MM.1S (cell line): ENCODE measurements at regions not wholly inside any gene's neighbourhood (a gene's known extent, or its start where the extent isn't known, plus 50 kb on each side); places are given as distances from the start of the nearest gene placed in this dataset.

Source experiments
- EZH2 ChIP-seq: fragments of 300-600 bp; sonication (generic); optimal IDR thresholded peaks from 2 replicates; pipeline ENCODE3; 2017; ENCODE audit warnings: low read depth, mild to moderate bottlenecking, antibody characterized with exemption, low read length, mixed read lengths
- EZH2phosphoT487 ChIP-seq: fragments of 300-600 bp; sonication (generic); IDR thresholded peaks from 2 replicates; pipeline ENCODE4 v1.6.1; 2018; ENCODE audit warnings: antibody characterized with exemption, low read length
- TF ChIP-seq, protein P1 (sequence below): fragments of 300-600 bp; sonication (generic); IDR thresholded peaks from 2 replicates; pipeline ENCODE4 v1.5.1; 2016; ENCODE audit warnings: antibody characterized with exemption, low read length, mixed read lengths

DNA sequence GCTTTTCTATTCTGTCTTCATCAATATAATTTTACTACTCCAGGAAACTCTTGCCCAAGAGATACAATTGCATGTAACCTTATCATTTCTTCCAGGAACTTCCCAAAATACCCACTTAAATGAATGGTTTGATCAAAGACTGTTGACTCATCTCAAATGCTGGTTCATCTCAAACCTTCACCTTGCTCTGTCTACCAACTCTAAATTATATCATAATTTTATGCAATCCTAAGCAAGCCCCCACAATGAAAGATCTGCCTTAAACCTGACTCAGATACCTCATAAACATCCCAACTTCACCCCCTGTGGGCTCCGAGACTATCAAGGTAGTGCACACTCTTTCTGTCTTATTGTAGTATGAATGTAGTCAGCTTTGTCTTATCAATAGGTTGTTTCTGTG lies 65.5 kb upstream of the GCM1 start:
- TF ChIP-seq, protein P1, sequence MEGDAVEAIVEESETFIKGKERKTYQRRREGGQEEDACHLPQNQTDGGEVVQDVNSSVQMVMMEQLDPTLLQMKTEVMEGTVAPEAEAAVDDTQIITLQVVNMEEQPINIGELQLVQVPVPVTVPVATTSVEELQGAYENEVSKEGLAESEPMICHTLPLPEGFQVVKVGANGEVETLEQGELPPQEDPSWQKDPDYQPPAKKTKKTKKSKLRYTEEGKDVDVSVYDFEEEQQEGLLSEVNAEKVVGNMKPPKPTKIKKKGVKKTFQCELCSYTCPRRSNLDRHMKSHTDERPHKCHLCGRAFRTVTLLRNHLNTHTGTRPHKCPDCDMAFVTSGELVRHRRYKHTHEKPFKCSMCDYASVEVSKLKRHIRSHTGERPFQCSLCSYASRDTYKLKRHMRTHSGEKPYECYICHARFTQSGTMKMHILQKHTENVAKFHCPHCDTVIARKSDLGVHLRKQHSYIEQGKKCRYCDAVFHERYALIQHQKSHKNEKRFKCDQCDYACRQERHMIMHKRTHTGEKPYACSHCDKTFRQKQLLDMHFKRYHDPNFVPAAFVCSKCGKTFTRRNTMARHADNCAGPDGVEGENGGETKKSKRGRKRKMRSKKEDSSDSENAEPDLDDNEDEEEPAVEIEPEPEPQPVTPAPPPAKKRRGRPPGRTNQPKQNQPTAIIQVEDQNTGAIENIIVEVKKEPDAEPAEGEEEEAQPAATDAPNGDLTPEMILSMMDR, result no peak
- TF ChIP-seq EZH2 (no peak), EZH2phosphoT487 (no peak)
